ENCODE measurements at regions not wholly inside any gene's neighbourhood (a gene's known extent, or its start where the extent isn't known, plus 50 kb on each side); places are given as distances from the start of the nearest gene placed in this dataset.

- no peak for TF ChIP-seq GABPA (IDR thresholded peaks at IDR 0.05; ENCODE audit: low read depth)
- TF ChIP-seq CTCF (IDR thresholded peaks at IDR 0.05; ENCODE audit: insufficient read depth, low read length), result no peak
- TF ChIP-seq REST (IDR thresholded peaks at IDR 0.05; ENCODE audit: insufficient replicate concordance, low read depth), result no peak
- no peak for TF ChIP-seq SPI1 (IDR thresholded peaks at IDR 0.05; ENCODE audit: borderline replicate concordance, low read depth)
- no peak for TF ChIP-seq POLR2AphosphoS5 (IDR thresholded peaks at IDR 0.05; ENCODE audit: low read depth)
- no peaks in the 10 kb centered on the region for H3K27me3 ChIP-seq (ENCODE audit: insufficient read depth, poor library complexity, severe bottlenecking)
- DNase-seq (ENCODE audit: low read depth in 1 of 2, low spot score in 1 of 2), result no peak
Measured at GRCh38 chr15:62407216-62407615, 242.1 kb upstream of the C2CD4B start.

GRCh38 chr15:62407962-62408361 is 242.9 kb upstream of the C2CD4B start:
- H3K27me3 ChIP-seq (ENCODE audit: insufficient read depth, poor library complexity, severe bottlenecking), result no peaks in the 10 kb centered on the region
- DNase-seq (ENCODE audit: low read depth in 1 of 2, low spot score in 1 of 2), result no peak
- no peak overlapping the region for H3K27ac ChIP-seq (replicated peaks)
- TF ChIP-seq GABPA (IDR thresholded peaks at IDR 0.05; ENCODE audit: low read depth) (no peak), REST (IDR thresholded peaks at IDR 0.05; ENCODE audit: insufficient replicate concordance, low read depth) (no peak), CTCF (IDR thresholded peaks at IDR 0.05; ENCODE audit: insufficient read depth, low read length) (no peak), POLR2AphosphoS5 (IDR thresholded peaks at IDR 0.05; ENCODE audit: low read depth) (no peak), SPI1 (IDR thresholded peaks at IDR 0.05; ENCODE audit: borderline replicate concordance, low read depth) (no peak)
- H3K4me3 ChIP-seq (replicated peaks; ENCODE audit: insufficient read depth, low read length), result no peak overlapping the region

More at GRCh38 chr15:62407216-62407615, 242.1 kb upstream of the C2CD4B start:
- Histone ChIP-seq H3K27ac (replicated peaks) (no peak overlapping the region), H3K4me3 (replicated peaks; ENCODE audit: insufficient read depth, low read length) (no peak overlapping the region)

- Histone ChIP-seq H3K4me3 (replicated peaks; ENCODE audit: insufficient read depth, low read length) (no peak overlapping the region), H3K27ac (replicated peaks) (no peak overlapping the region), H3K27me3 (ENCODE audit: insufficient read depth, poor library complexity, severe bottlenecking) (no peaks in the 10 kb centered on the region)
- DNase-seq (ENCODE audit: low read depth in 1 of 2, low spot score in 1 of 2), result no peak
- TF ChIP-seq POLR2AphosphoS5 (IDR thresholded peaks at IDR 0.05; ENCODE audit: low read depth) (no peak), GABPA (IDR thresholded peaks at IDR 0.05; ENCODE audit: low read depth) (no peak), REST (IDR thresholded peaks at IDR 0.05; ENCODE audit: insufficient replicate concordance, low read depth) (no peak), CTCF (IDR thresholded peaks at IDR 0.05; ENCODE audit: insufficient read depth, low read length) (no peak), SPI1 (IDR thresholded peaks at IDR 0.05; ENCODE audit: borderline replicate concordance, low read depth) (no peak)
Measured at GRCh38 chr15:62409466-62409865, 244.4 kb upstream of the C2CD4B start.
